Progenitor cell of endocrine pancreas (in vitro differentiated cells): ENCODE measurements at regions not wholly inside any gene's neighbourhood (a gene's known extent, or its start where the extent isn't known, plus 50 kb on each side); places are given as distances from the start of the nearest gene placed in this dataset.

Experiments
- DNase-seq: peaks from one replicate; pipeline ENCODE4 v3.0.0; 2021; ENCODE audit warnings: low spot score; ENCODE audit not compliant: unreplicated experiment
- H3K27ac Mint-ChIP-seq: 2 replicates; pipeline ENCODE4 v1.8.0; 2021; ENCODE audit warnings: mild to moderate bottlenecking, moderate library complexity, mixed read lengths
- H3K27me3 Mint-ChIP-seq: 2 replicates; pipeline ENCODE4 v1.8.0; 2021; ENCODE audit warnings: mixed read lengths
- H3K36me3 Mint-ChIP-seq: 2 replicates; pipeline ENCODE4 v1.8.0; 2022; ENCODE audit warnings: mixed read lengths; ENCODE audit not compliant: insufficient read depth
- H3K4me1 Mint-ChIP-seq: 2 replicates; pipeline ENCODE4 v1.8.0; 2021; ENCODE audit warnings: low read depth, mixed read lengths
- H3K4me3 Mint-ChIP-seq: 2 replicates; pipeline ENCODE4 v1.8.0; 2021; ENCODE audit warnings: low read depth, mild to moderate bottlenecking, moderate library complexity, mixed read lengths
- H3K9me3 Mint-ChIP-seq: 2 replicates; pipeline ENCODE4 v1.8.0; 2021; ENCODE audit warnings: low read depth, mixed read lengths
- CTCF ChIP-seq: fragments of 200-600 bp; sonication (generic); IDR thresholded peaks from one replicate; pipeline ENCODE4 v1.5.0; 2021; ENCODE audit warnings: antibody characterized with exemption, mild to moderate bottlenecking; ENCODE audit not compliant: unreplicated experiment

DNA sequence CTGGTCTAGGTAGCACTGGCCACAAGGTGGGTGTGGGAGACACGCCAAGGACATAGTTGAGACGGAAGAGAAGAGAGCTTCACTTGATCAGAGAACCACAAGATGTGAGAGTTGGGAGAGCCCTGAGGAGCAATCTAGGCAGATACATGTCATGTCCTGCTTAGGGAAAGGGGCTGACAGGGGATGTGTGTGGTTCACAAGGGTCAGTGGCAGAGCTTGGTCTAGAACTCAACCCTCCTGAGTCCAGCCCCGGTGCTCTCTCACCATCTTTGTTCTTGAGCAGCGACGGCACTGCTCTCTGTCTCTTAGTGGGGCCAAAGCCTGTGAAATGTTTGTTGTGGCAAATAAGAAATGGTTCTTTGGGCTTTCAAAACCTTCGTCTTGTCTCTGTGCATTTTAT, 243.5 kb upstream of the ROPN1 start:
- H3K4me1 Mint-ChIP-seq = no peaks in the 10 kb centered on the region
- no peak overlapping the region for H3K27ac Mint-ChIP-seq

GRCh38 chr3:124243177-124243859, 251.4 kb upstream of the ROPN1 start:
- H3K4me3 Mint-ChIP-seq = no peak overlapping the region

More for the DNA sequence above, 243.5 kb upstream of the ROPN1 start:
- Mint-ChIP-seq H3K9me3 (no peaks in the 10 kb centered on the region), H3K36me3 (peaks cover 9% of the 10 kb centered on the region), H3K27me3 (no peaks in the 10 kb centered on the region), H3K4me3 (no peak overlapping the region)
- DNase-seq = no peak
- no peak for TF ChIP-seq CTCF

GRCh38 chr3:124246376-124246775, 254.5 kb upstream of the ROPN1 start:
- Mint-ChIP-seq H3K27ac (no peak overlapping the region), H3K36me3 (no peaks in the 10 kb centered on the region), H3K4me1 (peaks cover 9% of the 10 kb centered on the region), H3K9me3 (no peaks in the 10 kb centered on the region), H3K27me3 (no peaks in the 10 kb centered on the region), H3K4me3 (no peak overlapping the region)
- TF ChIP-seq CTCF = no peak
- no peak for DNase-seq

More at GRCh38 chr3:124243177-124243859, 251.4 kb upstream of the ROPN1 start:
- DNase-seq = no peak
- no peaks in the 10 kb centered on the region for H3K27me3 Mint-ChIP-seq
- H3K9me3 Mint-ChIP-seq = no peaks in the 10 kb centered on the region
- H3K4me1 Mint-ChIP-seq = peaks cover 9% of the 10 kb centered on the region
- H3K36me3 Mint-ChIP-seq = no peaks in the 10 kb centered on the region
- no peak for TF ChIP-seq CTCF
- H3K27ac Mint-ChIP-seq = peak overlapping the region; percentile 14

GRCh38 chr3:124246949-124247348, 255.0 kb upstream of the ROPN1 start:
- no peaks in the 10 kb centered on the region for H3K9me3 Mint-ChIP-seq
- H3K4me3 Mint-ChIP-seq = no peak overlapping the region
- no peaks in the 10 kb centered on the region for H3K36me3 Mint-ChIP-seq
- H3K27me3 Mint-ChIP-seq = no peaks in the 10 kb centered on the region
- H3K27ac Mint-ChIP-seq = no peak overlapping the region
- H3K4me1 Mint-ChIP-seq = peaks cover 9% of the 10 kb centered on the region
- no peak for DNase-seq
- peak; percentile 55 for TF ChIP-seq CTCF

GRCh38 chr3:124248471-124249028, 256.6 kb upstream of the ROPN1 start:
- no peak for TF ChIP-seq CTCF
- Mint-ChIP-seq H3K4me1 (peaks cover 9% of the 10 kb centered on the region), H3K27ac (no peak overlapping the region), H3K36me3 (no peaks in the 10 kb centered on the region), H3K9me3 (no peaks in the 10 kb centered on the region), H3K27me3 (no peaks in the 10 kb centered on the region), H3K4me3 (no peak overlapping the region)
- no peak for DNase-seq
